GM23338 (cell line): ENCODE measurements at regions not wholly inside any gene's neighbourhood (a gene's known extent, or its start where the extent isn't known, plus 50 kb on each side); places are given as distances from the start of the nearest gene placed in this dataset.

ENCODE experiments used
- ATAC-seq: fragments of 200-7000 bp; cut with Tn5 transposase; 3 replicates; pipeline ENCODE4 v1.9.1; 2020
- DNase-seq: peaks from one replicate; pipeline ENCODE4 v3.0.0-alpha.2; 2015; ENCODE audit warnings: low spot score
- H2AFZ ChIP-seq: fragments of 200-600 bp; sonication (generic); 2 replicates; pipeline ENCODE4 v1.8.0; 2016; ENCODE audit warnings: antibody characterized with exemption, mild to moderate bottlenecking, moderate library complexity
- H3F3A ChIP-seq: fragments of 200-600 bp; sonication (generic); replicated peaks from 2 replicates; pipeline ENCODE4 v1.8.0; 2017; ENCODE audit warnings: antibody characterized with exemption, mixed run types, low read depth
- H3K27ac ChIP-seq: fragments of 200-600 bp; sonication (generic); 2 replicates; pipeline ENCODE4 v1.6.1; 2016; ENCODE audit warnings: low read depth
- H3K27me3 ChIP-seq: fragments of 200-600 bp; sonication (generic); 2 replicates; pipeline ENCODE4 v1.8.0; 2016; ENCODE audit warnings: mild to moderate bottlenecking, mixed run types, moderate library complexity; ENCODE audit not compliant: insufficient read depth
- H3K36me3 ChIP-seq: fragments of 200-600 bp; sonication (generic); 2 replicates; pipeline ENCODE4 v1.8.0; 2016; ENCODE audit warnings: mild to moderate bottlenecking; ENCODE audit not compliant: insufficient read depth
- H3K4me1 ChIP-seq: fragments of 200-600 bp; sonication (generic); 2 replicates; pipeline ENCODE4 v1.8.0; 2016; ENCODE audit warnings: mild to moderate bottlenecking, moderate library complexity; ENCODE audit not compliant: insufficient read depth
- H3K4me2 ChIP-seq: fragments of 200-600 bp; sonication (generic); 2 replicates; pipeline ENCODE4 v1.7.1; 2017; ENCODE audit warnings: mixed run types
- H3K4me3 ChIP-seq: fragments of 200-600 bp; sonication (generic); 2 replicates; pipeline ENCODE4 v1.6.1; 2016; ENCODE audit warnings: mixed run types
- H3K79me2 ChIP-seq: fragments of 200-600 bp; sonication (generic); replicated peaks from 2 replicates; pipeline ENCODE4 v1.8.0; 2017; ENCODE audit warnings: mild to moderate bottlenecking; ENCODE audit not compliant: insufficient read depth
- H3K9me2 ChIP-seq: fragments of 200-600 bp; sonication (generic); 2 replicates; pipeline ENCODE4 v1.8.0; 2017; ENCODE audit not compliant: insufficient read depth
- H4K20me1 ChIP-seq: fragments of 200-600 bp; sonication (generic); replicated peaks from 2 replicates; pipeline ENCODE4 v1.8.0; 2017; ENCODE audit warnings: mild to moderate bottlenecking; ENCODE audit not compliant: insufficient read depth
- H3K27ac Mint-ChIP-seq: 2 replicates; pipeline ENCODE4 v1.8.0; 2020; ENCODE audit warnings: inconsistent platforms, mild to moderate bottlenecking, moderate library complexity, mixed read lengths
- H3K27me3 Mint-ChIP-seq: 3 replicates; pipeline ENCODE4 v1.8.0; 2022; ENCODE audit warnings: low read depth, mild to moderate bottlenecking, moderate library complexity, mixed read lengths, inconsistent platforms; ENCODE audit not compliant: insufficient read depth, poor library complexity
- H3K36me3 Mint-ChIP-seq: 3 replicates; pipeline ENCODE4 v1.8.0; 2021; ENCODE audit warnings: low read depth, mild to moderate bottlenecking, inconsistent platforms, moderate library complexity, mixed read lengths
- H3K4me1 Mint-ChIP-seq: 3 replicates; pipeline ENCODE4 v1.8.0; 2020; ENCODE audit warnings: mild to moderate bottlenecking, inconsistent platforms, mixed read lengths
- H3K4me3 Mint-ChIP-seq: 3 replicates; pipeline ENCODE4 v1.8.0; 2021; ENCODE audit warnings: moderate library complexity, mild to moderate bottlenecking, inconsistent platforms, mixed read lengths
- H3K9me3 Mint-ChIP-seq: 3 replicates; pipeline ENCODE4 v1.8.0; 2020; ENCODE audit warnings: moderate library complexity, mild to moderate bottlenecking, inconsistent platforms, mixed read lengths
- CREB1 ChIP-seq: fragments of 250-450 bp; sonication (Bioruptor Pico); IDR thresholded peaks from 2 replicates; pipeline ENCODE4 v1.5.0; 2020; ENCODE audit warnings: low read depth, mild to moderate bottlenecking, moderate library complexity
- EZH2 ChIP-seq: fragments of 200-600 bp; sonication (generic); IDR thresholded peaks from one replicate; pipeline ENCODE4 v1.8.0; 2017; ENCODE audit warnings: antibody characterized with exemption, mild to moderate bottlenecking, low read depth; ENCODE audit not compliant: unreplicated experiment
- EZH2phosphoT487 ChIP-seq: fragments of 200-600 bp; sonication (generic); IDR thresholded peaks from one replicate; pipeline ENCODE4 v1.8.1; 2018; ENCODE audit warnings: antibody characterized with exemption; ENCODE audit not compliant: unreplicated experiment
- JUNB ChIP-seq: IDR thresholded peaks from one replicate; pipeline ENCODE4 v1.6.1; 2016; ENCODE audit warnings: antibody characterized with exemption; ENCODE audit not compliant: unreplicated experiment
- NANOG ChIP-seq: IDR thresholded peaks from 2 replicates; pipeline ENCODE4 v1.6.1; 2016; ENCODE audit warnings: antibody characterized with exemption, borderline replicate concordance
- ZNF331 ChIP-seq: fragments of 250-450 bp; sonication (Bioruptor Pico); IDR thresholded peaks from 2 replicates; pipeline ENCODE4 v1.5.0; 2020; ENCODE audit warnings: low read depth, mild to moderate bottlenecking, moderate library complexity
- TF ChIP-seq, protein P1 (sequence below): IDR thresholded peaks from 2 replicates; pipeline ENCODE4 v1.6.1; 2016; ENCODE audit warnings: antibody characterized with exemption
- TF ChIP-seq, protein P2 (sequence below), 2 experiments: fragments of 200-600 bp in 1 of 2; sonication (generic) in 1 of 2; conservative IDR thresholded peaks; 2 replicates each; pipeline versions ENCODE4 v1.5.1 to v1.6.1; 2016 to 2017; ENCODE audit warnings: antibody characterized with exemption in 2 of 2, low read depth in 2 of 2, mild to moderate bottlenecking in 2 of 2, moderate library complexity in 1 of 2

DNA sequence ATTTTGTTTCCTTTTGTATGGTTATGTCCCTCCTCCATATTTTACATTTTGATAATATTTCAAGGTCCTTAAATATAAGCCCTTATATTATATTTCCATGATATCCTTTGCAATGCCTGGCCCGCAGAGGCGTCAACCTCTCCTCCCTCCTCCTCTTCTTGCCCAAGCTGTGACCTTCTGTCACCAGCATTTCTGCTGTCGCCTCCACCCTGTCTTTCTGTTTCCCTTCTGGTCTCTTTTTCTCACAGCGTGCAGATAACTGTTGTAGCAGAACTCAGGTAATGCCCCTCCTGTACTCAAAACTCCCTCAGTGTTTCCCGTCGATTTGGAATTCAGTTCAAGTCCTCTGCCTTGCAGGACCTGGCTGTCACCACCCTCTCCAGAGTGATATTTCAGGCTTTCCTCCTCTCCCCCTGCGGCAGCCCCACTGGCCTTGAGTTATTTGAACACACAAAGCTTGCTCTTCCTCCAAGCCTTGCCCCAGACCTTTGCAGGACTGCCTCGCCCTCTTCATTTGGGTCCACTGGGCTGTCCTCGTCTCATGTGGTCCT lies 709.3 kb downstream of the DCDC2C start:
- Histone ChIP-seq H3K9me2 (no peaks in the 10 kb centered on the region), H3K36me3 (no peaks in the 10 kb centered on the region), H3K4me3 (no peak overlapping the region), H3F3A (no peaks in the 10 kb centered on the region), H3K27ac (no peak overlapping the region), H3K79me2 (no peaks in the 10 kb centered on the region), H3K4me2 (no peak overlapping the region), H4K20me1 (no peaks in the 10 kb centered on the region), H3K27me3 (no peaks in the 10 kb centered on the region), H2AFZ (no peak overlapping the region), H3K4me1 (no peaks in the 10 kb centered on the region)
- H3K27me3 Mint-ChIP-seq = no peaks in the 10 kb centered on the region
- peaks cover 25% of the 10 kb centered on the region for H3K36me3 Mint-ChIP-seq
- peaks cover 79% of the 10 kb centered on the region for H3K9me3 Mint-ChIP-seq
- H3K4me1 Mint-ChIP-seq = no peaks in the 10 kb centered on the region
- no peak overlapping the region for H3K4me3 Mint-ChIP-seq
- H3K27ac Mint-ChIP-seq = no peak overlapping the region
- ATAC-seq = no peak
- TF ChIP-seq EZH2phosphoT487 = no peak
- no peak for DNase-seq

DNA sequence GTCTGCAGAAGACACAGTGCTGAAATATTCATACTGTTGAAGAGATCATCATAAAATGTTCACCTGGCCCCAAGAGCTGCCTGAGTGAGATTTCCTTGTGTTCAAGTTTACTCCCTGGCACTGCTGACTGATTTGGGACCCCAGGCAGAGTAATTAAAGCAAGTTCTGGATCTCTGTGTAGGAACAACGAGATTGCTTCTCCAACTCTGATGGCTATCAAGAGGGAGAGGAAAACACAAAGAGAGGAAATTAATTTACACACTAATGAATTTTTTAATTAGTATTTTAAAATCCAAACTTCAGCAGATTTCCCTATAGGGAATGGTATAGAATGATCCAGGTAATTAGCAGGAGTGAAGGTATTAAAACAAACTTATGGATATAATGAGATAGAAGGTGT lies 711.8 kb downstream of the DCDC2C start:
- Mint-ChIP-seq H3K36me3 (peaks cover 30% of the 10 kb centered on the region), H3K27me3 (no peaks in the 10 kb centered on the region), H3K9me3 (peaks cover 80% of the 10 kb centered on the region), H3K4me3 (no peak overlapping the region), H3K4me1 (no peaks in the 10 kb centered on the region), H3K27ac (no peak overlapping the region)
- H3K4me1 ChIP-seq = no peaks in the 10 kb centered on the region
- H3K79me2 ChIP-seq = no peaks in the 10 kb centered on the region
- ATAC-seq (no peak), DNase-seq (no peak)
- H3K27ac ChIP-seq = no peak overlapping the region
- TF ChIP-seq EZH2phosphoT487 = no peak
- no peak for TF ChIP-seq CREB1 (CRISPR knock-in tag)
- H3K4me2 ChIP-seq = no peak overlapping the region
- H3K36me3 ChIP-seq = no peaks in the 10 kb centered on the region
- H3K4me3 ChIP-seq = no peak overlapping the region
- H3K27me3 ChIP-seq = no peaks in the 10 kb centered on the region
- H3K9me2 ChIP-seq = no peaks in the 10 kb centered on the region
- H3F3A ChIP-seq = no peaks in the 10 kb centered on the region
- no peaks in the 10 kb centered on the region for H4K20me1 ChIP-seq
- H2AFZ ChIP-seq = no peak overlapping the region

DNA sequence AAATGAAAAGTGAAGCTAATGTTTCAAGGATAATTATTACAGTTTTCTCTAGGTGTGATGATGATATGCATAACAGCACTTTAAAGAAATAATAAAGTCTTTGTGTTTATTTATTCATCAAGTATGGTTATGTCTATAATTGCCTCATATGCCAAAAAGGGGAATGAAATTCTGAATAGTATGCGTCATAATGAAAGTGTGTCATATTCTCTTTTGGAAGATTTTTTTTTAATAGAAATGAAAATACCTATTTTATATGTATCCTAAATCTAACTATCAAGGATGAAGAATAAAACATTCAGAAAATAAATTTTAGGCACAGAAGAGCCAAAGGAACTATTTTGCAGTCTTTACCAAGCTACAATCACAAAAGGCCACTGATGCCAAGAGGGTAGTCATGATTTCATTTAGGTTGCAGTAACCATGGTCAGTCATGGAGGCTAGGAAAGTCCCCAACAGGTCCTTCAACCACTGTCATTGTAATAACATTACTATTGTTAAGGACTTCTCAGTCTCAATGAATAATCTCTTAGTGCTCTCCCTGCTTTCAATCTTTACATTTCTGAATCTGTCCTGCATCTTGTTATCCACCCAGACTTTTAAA lies 712.5 kb downstream of the DCDC2C start:
- H3K4me1 Mint-ChIP-seq = no peaks in the 10 kb centered on the region
- no peak overlapping the region for H3K27ac Mint-ChIP-seq
- Histone ChIP-seq H3K4me2 (no peak overlapping the region), H3K9me2 (no peaks in the 10 kb centered on the region), H4K20me1 (no peaks in the 10 kb centered on the region), H3K4me1 (no peaks in the 10 kb centered on the region), H3K36me3 (no peaks in the 10 kb centered on the region), H3K79me2 (no peaks in the 10 kb centered on the region), H3K27me3 (no peaks in the 10 kb centered on the region), H3K4me3 (no peak overlapping the region), H3F3A (no peaks in the 10 kb centered on the region), H2AFZ (no peak overlapping the region), H3K27ac (no peak overlapping the region)
- peaks cover 22% of the 10 kb centered on the region; the same call in 2 of the 3 replicates for H3K36me3 Mint-ChIP-seq
- H3K27me3 Mint-ChIP-seq = no peaks in the 10 kb centered on the region
- no peak overlapping the region for H3K4me3 Mint-ChIP-seq
- peaks cover 76% of the 10 kb centered on the region for H3K9me3 Mint-ChIP-seq
- DNase-seq (no peak), ATAC-seq (no peak)
- TF ChIP-seq NANOG (no peak), JUNB (no peak), EZH2 (no peak), ZNF331 (CRISPR knock-in tag) (no peak), EZH2phosphoT487 (no peak), CREB1 (CRISPR knock-in tag) (no peak)
- TF ChIP-seq, protein P1, sequence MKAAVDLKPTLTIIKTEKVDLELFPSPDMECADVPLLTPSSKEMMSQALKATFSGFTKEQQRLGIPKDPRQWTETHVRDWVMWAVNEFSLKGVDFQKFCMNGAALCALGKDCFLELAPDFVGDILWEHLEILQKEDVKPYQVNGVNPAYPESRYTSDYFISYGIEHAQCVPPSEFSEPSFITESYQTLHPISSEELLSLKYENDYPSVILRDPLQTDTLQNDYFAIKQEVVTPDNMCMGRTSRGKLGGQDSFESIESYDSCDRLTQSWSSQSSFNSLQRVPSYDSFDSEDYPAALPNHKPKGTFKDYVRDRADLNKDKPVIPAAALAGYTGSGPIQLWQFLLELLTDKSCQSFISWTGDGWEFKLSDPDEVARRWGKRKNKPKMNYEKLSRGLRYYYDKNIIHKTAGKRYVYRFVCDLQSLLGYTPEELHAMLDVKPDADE = no peak
- TF ChIP-seq, protein P2, sequence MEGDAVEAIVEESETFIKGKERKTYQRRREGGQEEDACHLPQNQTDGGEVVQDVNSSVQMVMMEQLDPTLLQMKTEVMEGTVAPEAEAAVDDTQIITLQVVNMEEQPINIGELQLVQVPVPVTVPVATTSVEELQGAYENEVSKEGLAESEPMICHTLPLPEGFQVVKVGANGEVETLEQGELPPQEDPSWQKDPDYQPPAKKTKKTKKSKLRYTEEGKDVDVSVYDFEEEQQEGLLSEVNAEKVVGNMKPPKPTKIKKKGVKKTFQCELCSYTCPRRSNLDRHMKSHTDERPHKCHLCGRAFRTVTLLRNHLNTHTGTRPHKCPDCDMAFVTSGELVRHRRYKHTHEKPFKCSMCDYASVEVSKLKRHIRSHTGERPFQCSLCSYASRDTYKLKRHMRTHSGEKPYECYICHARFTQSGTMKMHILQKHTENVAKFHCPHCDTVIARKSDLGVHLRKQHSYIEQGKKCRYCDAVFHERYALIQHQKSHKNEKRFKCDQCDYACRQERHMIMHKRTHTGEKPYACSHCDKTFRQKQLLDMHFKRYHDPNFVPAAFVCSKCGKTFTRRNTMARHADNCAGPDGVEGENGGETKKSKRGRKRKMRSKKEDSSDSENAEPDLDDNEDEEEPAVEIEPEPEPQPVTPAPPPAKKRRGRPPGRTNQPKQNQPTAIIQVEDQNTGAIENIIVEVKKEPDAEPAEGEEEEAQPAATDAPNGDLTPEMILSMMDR (conservative IDR thresholded peaks at IDR 0.05; ENCODE audit: low read depth in 2 of 2) = no peak
